Activated CD4-positive, alpha-beta T cell treated with anti-CD3 and anti-CD28 coated beads for 24 hours (primary cell): ENCODE measurements at regions not wholly inside any gene's neighbourhood (a gene's known extent, or its start where the extent isn't known, plus 50 kb on each side); places are given as distances from the start of the nearest gene placed in this dataset.
"Not testable (repeated sequence)": the region's sequence is repeated elsewhere in the genome, so short reads cannot be mapped to it uniquely, and the experiment has no call there.

Experiments
- DNase-seq, 2 donors: peaks; one replicate each; pipeline ENCODE4 v3.0.0-alpha.2; 2020; ENCODE audit warnings: low read depth in 2 of 2

DNA sequence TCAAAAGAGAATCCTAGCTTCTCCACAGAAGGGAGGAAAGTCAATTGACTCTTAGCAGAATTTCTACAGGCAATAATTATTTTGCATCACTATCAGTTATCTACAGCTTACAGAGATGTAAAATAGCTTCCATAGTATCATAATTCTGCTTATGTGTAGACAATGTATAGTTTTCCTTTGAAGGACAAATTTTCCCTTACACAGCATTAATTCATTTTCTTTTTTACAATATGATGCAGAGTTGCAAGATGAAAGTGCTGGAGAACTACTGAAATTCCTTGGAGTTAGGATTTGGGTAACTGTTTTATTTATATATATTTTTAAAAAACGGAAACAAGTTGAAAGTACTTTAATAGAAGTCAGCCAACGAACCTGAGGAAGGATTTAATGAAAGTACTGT, 111.0 kb upstream of the CPHXL start:
- DNase-seq: no peak

DNA sequence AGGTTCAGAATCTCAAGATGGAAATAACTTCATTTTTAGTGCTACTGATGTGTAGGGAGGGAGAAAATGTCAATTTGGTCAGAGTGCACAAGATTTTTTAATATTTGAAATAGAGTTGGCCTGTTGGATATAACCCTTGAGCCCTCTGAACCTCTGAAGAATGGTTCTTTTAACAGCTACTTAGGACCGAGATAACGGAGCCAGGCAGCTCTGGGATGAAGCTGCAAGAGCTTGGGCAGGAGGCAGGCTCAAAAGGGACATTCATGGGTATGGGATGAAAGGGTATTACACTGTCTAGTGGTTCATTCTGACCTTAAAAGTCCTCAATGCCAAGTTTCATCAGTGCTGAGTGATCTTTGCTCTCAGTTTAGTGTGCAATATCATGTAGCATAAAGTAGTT, 111.4 kb upstream of the CPHXL start:
- DNase-seq: no peak

DNA sequence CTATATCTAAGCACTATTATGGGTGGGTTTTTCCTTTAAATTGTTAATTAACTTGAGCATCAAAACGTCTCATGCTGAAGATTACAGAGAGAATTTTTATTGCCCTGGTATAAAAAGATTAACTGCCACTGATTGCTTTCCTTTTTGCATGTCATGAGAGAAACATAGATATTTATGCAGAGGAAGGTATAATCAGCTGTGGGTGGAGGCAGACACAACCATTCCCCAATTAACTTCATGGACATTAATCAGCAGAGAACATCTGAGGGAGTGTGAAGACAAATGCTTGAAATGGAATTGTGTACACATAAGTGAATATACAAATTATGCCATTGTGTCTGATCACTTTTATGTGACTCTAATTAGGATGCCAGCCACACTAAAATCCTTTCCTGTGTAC, 115.2 kb upstream of the CPHXL start:
- no peak for DNase-seq

DNA sequence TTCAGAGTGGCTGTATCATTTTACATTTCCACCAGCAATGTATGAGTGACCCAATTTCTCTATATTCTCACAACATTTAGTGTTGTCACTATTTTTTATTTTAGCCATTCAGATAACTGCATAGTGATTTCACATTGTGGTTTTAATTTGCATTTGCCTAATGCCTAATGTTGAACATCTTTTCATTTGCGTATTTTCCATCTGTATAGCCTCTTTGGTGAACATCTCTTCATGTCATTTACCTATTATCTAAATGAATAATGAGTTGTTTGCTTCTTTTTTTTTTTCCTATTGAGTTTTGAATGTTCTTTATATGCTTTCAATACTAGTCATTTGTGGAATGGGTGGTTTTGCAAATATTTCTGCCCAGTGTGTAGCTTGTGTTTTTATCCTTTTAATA, 120.9 kb upstream of the CPHXL start:
- DNase-seq: no peak

GRCh38 chr16:75854152-75854551, 127.9 kb upstream of the CPHXL start:
- no peak for DNase-seq

- DNase-seq: no peak
Observed at GRCh38 chr16:75860326-75861053, 134.2 kb upstream of the CPHXL start.

DNA sequence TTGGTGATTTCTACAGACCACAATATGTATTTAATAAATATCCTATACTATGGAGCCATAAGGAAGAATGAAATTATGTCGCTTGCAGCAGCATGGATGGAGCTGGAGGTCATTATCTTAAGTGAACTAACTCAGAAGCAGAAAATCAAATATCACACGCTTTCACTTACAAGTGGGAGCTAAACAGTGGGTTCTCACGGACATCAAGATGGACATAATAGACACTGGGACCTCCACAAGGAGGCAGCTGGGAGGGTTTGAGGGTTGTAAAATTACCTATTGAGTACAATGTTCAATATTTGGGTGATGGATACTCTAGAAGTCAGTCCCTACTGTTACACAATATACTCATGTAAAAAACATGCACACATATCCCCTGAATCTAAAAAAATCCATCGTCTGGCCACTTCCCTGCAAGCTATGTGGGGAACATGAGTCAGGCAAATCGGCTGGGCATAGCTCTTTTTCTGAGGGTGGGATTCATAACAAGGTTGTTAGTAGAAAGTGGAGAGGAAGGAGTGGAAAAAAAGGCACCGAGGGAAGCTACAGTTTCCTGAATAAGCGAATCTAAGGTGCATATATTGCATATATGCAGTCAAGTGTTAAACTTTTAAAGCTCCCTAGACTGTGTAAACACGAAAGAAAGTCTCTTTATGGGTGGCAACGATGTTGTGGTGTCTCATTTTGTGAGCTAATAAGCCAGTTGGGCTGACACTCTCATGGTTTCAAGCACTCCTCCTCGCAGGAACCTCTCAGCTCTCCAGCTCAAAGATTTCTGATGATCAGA, 135.2 kb upstream of the CPHXL start:
- DNase-seq: no peak

- DNase-seq: no peak
Observed at GRCh38 chr16:75862098-75862386, 135.8 kb upstream of the CPHXL start.

DNA sequence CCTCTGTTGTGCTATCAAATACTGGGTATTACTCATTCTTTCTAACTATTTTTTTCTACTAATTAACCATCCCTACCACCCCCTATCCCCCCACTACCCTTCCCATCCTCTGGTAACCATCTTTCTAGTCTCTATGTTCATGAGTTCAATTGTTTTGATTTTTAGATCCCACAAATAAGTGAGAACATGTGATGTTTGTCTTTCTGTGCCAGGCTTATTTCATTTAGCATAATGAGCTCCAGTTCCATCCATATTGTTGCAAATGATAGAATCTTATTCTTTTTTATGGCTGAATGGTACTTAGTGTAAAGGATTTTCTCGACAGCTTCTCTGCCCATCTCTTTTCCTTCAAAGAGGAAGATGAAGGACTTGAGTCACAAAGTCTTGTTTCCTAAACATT, 138.0 kb upstream of the CPHXL start:
- DNase-seq: no peak

DNA sequence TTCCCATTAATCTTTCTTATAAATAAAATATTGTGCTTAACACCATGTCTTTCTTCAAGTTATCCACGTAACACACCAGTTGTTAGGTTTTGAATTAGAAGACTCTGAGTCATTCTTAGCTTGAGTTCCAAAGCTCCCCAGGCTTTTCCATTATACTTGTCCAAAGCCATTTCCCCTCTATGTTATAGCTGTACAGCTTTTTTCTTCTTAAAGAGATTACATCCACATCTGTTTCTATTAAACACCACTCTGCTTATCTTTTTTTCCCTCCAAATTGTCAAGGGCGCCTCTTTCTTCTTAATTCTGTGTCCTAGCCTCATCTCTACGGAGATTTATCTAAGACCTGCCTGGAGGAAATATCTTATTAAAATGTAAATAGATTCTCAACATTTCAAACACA, 139.4 kb upstream of the CPHXL start:
- DNase-seq: no peak

GRCh38 chr16:75868636-75869632, 142.6 kb upstream of the CPHXL start:
- DNase-seq: no peak

DNA sequence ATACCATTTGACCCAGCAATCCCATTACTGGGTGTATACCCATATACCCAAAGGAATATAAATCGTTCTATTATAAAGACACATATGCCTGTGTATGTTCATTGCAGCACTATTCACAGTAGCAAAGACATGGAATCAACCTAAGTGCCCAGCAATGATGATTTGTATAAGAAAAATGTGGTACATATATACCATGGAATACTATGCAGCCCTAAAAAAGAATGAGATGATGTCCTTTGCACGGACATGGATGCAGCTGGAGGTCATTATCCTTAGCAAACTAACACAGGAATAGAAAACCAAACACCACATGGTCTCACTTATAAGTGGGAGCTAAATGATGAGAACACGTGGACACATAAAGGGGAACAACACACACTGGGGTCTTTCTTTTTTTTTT, 155.0 kb upstream of the CPHXL start:
- DNase-seq: not testable (repeated sequence)

DNA sequence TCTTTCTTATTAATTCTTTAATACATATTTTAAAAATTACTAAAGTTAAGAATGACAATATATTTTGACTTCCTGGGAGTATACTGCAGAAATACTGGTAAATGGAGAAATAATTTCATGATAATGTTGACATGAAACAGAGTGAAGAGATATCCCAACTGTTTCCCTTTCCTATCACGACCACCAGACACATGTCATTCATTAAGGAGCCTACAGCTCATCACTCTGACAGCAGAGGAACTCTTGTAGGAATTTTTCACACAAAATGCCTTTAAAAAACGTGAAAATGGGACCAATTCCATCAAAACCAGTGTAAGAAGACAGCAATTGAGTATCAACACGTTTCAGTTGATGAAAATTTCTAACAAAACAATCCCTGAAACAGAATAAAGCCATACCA, 172.9 kb upstream of the CPHXL start:
- DNase-seq: no peak

DNA sequence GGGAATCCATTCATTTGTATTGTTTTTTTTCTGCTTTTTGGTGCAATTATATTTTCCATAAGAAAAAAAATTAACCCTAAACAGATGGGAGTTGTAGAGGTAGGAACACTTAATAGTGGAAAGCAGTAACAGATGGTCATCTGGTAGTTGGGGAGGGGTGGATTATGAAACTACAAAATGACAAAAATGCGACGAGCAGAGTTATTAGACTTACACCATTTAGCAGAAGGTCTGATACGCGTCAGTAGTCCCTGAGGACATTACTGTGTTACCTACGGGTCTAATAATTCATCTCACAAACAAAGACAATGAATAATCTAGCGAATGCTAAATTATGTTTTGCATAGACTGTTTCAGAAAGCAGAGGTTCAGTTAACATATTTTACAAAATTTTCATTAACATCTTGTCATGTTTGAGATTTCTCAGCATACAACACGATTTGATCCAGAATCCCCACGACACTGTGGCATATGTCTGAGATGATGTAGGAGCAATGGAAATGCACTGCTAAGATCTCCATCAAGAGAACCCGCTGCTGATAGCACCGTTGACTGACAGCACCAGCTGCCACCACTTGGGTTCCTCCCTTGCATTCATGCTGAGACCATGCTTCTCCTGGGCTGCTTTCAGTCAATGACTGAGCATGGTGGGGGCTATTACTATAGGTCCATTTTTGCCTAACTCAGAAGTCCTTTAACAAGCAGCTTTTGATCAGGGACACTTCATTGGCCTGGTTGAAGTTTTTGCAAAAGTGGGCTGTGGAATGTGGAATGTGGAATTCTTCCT, 182.2 kb upstream of the CPHXL start:
- no peak for DNase-seq

DNA sequence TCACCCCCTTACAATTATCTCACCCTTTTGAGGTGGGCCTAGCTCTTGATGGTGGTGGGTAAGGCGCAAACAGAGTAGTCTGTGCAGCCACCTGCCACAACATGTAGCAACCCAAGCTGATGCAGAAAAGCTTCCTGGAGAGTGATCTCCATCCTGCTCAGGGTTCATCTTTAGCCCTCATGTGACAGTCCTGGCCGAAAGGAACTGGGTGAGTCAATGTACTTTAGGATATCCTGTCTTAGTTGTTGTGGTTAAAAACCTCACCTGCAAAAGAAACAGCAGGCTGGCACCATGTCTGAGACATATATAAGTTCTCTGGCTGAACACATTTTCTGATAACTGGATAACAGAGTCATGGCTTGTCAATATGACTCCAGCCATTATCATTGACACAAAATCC, 183.5 kb upstream of the CPHXL start:
- no peak for DNase-seq

DNA sequence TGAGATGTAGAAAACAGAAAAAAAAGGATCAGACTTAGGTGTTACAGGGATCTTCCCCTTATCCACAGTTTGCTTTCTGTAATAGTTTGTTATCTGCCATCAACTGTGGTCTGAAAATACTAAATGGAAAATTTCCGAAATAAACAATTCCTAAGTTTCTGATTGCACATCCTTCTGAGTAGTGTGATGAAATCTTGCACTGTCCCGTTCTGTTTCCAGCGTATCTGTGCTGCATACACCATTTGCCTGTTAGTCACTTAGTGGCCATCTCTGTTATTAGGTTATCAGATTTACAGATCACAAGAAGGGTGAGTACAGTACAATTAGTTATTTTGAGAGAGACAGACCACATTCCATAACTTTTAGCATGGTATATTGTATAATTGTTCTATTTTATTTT, 185.6 kb upstream of the CPHXL start:
- DNase-seq: no peak

DNA sequence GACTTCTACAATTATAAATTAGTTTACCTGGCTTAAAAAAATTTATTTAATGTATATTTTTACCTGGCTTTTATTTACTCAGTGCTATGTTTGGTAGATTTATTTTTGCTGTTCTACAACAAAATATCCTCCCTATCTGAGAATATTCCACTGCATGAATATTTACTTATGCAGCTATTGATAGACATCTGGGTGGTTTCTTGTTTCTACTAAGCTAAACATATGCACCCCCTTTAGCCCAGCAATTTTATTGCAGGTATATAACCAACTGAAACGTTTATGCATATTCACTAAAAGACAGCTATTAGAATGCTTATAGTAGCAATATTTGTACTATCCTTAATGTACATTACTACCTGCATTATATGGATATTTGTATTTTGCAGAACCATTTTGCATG, 187.7 kb upstream of the CPHXL start:
- no peak for DNase-seq

DNA sequence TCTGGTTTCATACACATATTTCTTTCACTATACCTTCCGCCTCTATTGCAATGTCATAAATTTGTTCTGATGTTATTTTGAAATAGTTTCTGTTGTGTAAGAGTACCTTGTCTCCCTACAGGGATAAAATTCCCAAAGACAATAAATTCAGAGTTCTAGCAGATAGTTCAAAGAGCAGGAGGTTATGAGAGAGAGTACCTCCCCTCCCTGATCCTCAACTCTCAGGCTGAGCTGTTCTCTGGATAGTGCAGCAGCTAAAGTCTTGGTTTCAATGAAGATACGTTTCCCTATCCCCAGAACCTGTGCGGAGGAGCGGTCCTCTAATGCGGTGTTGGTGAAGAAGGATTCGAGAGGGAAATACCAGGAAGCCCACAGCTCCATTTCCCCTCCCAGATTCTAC, 190.2 kb upstream of the CPHXL start:
- DNase-seq: no peak

DNA sequence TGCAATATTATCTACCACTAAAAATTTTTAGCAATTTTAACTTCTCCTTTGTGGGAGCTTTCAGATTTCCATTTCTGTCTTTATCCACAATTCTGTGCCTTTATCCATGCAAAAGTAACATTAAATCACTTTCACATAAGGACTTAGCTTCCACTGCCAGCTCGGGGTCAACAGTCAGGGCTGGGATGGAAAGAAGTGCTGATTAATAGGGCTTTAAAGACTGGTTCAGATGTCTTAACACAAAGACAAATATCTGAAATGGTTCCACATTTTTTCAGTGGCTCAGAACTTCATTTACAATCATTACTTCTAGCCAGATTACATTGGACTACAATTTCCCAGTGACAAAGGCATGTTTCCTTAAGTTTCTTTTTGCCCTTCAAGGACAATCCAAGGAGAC, 191.8 kb upstream of the CPHXL start:
- DNase-seq: no peak

DNA sequence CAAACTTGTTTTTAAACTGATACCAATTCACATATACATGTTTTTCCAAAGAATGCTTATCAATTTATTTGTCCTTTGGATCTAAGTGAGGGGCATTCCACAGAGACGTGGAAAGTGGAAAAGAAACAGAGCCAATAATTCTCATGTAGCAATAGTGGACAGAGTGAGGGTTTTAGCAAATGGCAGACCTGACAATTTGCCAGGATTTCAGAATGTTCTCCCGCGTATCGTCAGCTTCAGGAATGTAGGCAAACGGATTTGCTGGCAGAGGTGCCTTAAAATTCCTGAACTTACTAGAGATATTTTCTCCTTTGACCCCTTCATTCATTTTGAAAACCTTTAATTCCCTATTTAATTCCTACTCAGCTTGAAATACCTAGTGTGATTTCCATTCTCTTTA, 193.4 kb upstream of the CPHXL start:
- no peak for DNase-seq

DNA sequence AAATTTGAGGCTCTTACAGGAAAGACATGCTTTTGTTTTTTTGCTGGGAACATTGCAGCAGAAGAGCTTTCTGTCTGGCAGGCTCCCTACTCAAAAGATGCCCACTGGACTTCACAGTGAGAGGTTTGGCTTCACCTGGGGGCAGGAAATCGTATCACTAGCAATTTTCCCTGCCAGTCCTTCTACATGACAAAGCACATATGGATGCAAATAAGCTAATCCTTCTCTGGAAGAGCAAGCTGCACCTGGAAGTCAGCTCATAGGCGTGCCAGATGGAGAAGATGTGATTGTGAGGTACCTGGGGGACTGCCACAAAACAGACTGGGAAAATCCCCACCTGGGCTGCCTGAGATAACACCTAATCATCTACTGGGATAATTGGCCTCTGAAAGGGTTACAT, 195.0 kb upstream of the CPHXL start:
- DNase-seq: no peak

- DNase-seq: no peak
Observed at GRCh38 chr16:75922250-75922649, 196.0 kb upstream of the CPHXL start.
